ENCODE measurements at regions not wholly inside any gene's neighbourhood (a gene's known extent, or its start where the extent isn't known, plus 50 kb on each side); places are given as distances from the start of the nearest gene placed in this dataset.
A peak's percentile ranks its signal among the peaks of the same experiment; 100 is the strongest.
"Not testable (repeated sequence)": the region's sequence is repeated elsewhere in the genome, so short reads cannot be mapped to it uniquely, and the experiment has no call there.

GRCh38 chr15:22519213-22519612 lies 60.5 kb downstream of the GOLGA6L22 start:
- H3K4me3 ChIP-seq (ENCODE audit: low read length), result not testable (repeated sequence)

GRCh38 chr15:22526537-22526936 lies 67.8 kb downstream of the GOLGA6L22 start:
- H3K4me3 ChIP-seq (ENCODE audit: low read length), result not testable (repeated sequence)

DNA sequence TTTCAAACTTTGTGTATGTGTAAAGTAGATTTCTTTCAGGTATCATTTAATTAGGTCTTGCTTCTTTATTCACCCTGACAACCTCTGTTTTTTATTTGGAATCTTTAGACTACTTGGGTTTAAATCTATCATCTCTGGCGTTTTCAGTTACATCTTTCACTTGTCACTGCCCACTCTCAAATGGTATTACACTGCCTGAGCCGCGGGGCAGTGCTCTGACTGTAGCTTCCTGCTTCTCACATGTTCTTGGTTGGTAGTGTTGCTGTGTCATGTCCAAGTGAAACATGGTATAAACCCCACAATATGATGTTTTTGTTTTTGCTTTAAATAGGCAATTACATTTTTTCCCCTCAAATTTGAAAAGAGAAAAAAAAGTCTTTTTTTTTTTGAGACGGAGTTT lies 68.3 kb downstream of the GOLGA6L22 start:
- not testable (repeated sequence) for H3K4me3 ChIP-seq (ENCODE audit: low read length)

DNA sequence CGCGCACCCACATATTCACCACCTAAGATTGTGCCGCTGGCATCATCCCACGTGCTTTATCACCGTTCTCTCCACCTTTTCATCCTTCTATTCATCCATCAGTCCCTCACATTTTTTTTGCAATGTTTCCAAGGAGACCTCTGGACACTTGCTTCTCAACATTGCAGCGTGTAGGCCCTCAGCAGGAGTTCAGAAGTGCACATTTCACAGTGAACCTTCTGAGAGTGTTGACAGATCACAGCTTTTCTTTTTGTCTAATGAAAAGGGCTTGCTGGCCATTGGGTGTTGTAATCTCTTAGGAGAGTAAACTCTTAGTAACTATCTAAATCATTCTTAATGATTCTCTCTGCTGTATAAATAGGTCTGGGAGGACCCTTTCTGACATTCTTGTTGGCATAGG lies 70.5 kb downstream of the GOLGA6L22 start:
- H3K4me3 ChIP-seq (ENCODE audit: low read length), result not testable (repeated sequence)

GRCh38 chr15:22559701-22560100 lies 101.0 kb downstream of the GOLGA6L22 start:
- H3K4me3 ChIP-seq (ENCODE audit: low read length), result not testable (repeated sequence)

GRCh38 chr15:22561716-22562115 lies 103.0 kb downstream of the GOLGA6L22 start:
- H3K4me3 ChIP-seq (ENCODE audit: low read length), result not testable (repeated sequence)

DNA sequence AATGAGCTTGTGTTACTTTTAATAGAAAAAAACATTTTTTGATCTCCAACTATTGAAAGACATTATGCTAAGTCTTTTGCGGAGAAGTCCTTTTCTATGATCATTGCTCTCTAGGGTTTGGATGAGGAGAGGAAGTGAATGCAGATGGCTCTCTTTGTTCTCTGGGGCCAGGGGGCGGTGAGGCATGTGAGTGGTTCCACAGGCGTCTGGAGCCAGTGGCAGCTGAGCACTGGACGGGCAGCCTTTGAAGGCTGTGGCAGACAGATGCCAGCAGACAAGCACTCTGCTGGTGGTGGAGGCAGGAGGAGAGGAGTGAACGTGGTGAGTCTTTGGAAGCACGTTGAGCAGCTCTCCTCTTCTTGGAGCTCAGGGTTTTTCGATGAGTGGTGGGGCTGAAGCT lies 107.8 kb downstream of the GOLGA6L22 start:
- not testable (repeated sequence) for H3K4me3 ChIP-seq (ENCODE audit: low read length)

- H3K4me3 ChIP-seq (ENCODE audit: low read length), result not testable (repeated sequence)
Measured at GRCh38 chr15:22569486-22569885, 110.8 kb downstream of the GOLGA6L22 start.

DNA sequence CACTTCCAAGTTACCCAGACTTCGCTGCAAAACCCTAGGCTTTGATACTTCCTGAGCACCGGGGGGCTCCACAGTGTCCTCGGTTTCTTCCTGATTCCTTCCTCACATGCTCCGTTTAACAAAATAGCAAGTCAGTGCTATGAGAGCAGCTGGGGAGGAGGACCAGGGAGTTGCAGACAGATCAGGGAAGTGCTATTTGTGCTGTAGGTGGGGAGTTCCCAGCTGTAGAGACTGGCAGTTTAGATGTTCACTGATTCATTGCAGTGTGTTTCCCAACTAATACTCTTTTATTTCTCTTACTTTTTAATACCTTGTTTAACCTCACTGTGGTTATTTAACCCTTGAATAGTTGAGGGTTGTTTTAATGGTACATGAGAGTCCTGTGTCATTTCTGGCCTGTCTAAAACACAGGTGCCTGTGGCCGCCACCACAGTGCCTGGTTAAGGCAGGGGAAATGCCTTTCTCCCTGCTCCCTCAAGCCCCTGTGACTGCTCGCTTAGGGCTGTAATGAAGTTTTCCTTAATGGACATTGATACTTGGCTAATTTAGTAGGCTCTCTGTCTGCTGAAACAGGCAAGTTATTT lies 113.5 kb downstream of the GOLGA6L22 start:
- H3K4me3 ChIP-seq (ENCODE audit: low read length), result not testable (repeated sequence)

DNA sequence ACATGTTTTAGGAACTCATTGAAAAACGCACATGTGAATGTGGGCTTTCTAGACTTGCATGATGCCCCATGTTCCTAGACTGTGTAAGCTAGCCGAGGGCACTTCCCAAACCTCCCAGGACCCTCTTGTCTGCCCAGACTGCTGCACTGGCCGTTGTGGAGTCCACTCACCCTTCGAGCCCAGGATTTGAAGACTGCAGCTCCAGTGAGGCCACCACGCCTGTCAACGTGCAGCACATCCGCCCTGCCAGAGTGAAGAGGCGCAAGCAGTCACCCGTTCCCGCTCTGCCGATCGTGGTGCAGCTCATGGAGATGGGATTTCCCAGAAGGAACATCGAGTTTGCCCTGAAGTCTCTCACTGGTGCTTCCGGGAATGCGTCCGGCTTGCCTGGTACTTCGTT lies 114.1 kb downstream of the GOLGA6L22 start:
- H3K4me3 ChIP-seq (ENCODE audit: low read length), result not testable (repeated sequence)

GRCh38 chr15:22577828-22578227 lies 119.1 kb downstream of the GOLGA6L22 start:
- H3K4me3 ChIP-seq (ENCODE audit: low read length), result not testable (repeated sequence)

- H3K4me3 ChIP-seq (ENCODE audit: low read length), result not testable (repeated sequence)
Measured at GRCh38 chr15:22579213-22579612, 120.5 kb downstream of the GOLGA6L22 start.

DNA sequence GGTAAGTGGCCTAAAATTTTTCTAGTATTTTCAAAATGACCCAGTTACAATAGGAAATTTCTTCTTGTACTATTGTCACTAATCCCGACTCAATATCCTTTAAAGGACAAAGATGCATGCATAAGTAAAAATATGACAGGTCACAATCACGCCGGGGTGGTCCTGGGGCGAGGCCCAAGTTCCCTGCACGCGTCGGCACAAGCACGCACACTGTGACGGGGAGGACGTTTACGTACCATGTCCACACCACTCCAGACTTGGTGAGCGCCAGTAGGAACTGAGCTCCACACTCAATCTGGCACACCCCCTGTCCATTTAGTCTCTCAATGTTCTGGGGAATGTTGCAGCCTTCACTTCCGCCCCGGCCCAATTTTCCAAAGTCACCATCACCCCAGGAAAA lies 128.7 kb downstream of the GOLGA6L22 start:
- not testable (repeated sequence) for H3K4me3 ChIP-seq (ENCODE audit: low read length)

DNA sequence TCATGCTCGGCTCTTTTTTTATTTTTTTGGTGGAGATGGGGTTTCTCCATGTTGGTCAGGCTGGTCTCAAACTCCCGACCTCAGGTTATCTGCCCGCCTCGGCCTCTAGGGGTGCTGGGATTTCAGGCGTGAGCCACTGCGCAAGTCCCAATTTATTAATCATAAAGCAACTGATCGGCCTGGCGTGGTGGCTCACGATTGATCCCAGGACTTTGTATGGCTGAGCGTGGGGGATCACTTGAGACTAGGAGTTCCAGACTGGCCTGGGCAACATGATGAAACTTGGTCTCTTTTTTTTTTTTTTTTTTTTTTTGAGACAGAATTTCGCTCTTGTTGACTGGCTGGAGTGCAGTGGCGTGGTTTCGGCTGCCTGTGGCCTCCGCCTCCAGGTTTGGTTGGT lies 139.8 kb downstream of the GOLGA6L22 start:
- H3K4me3 ChIP-seq (ENCODE audit: low read length), result not testable (repeated sequence)

DNA sequence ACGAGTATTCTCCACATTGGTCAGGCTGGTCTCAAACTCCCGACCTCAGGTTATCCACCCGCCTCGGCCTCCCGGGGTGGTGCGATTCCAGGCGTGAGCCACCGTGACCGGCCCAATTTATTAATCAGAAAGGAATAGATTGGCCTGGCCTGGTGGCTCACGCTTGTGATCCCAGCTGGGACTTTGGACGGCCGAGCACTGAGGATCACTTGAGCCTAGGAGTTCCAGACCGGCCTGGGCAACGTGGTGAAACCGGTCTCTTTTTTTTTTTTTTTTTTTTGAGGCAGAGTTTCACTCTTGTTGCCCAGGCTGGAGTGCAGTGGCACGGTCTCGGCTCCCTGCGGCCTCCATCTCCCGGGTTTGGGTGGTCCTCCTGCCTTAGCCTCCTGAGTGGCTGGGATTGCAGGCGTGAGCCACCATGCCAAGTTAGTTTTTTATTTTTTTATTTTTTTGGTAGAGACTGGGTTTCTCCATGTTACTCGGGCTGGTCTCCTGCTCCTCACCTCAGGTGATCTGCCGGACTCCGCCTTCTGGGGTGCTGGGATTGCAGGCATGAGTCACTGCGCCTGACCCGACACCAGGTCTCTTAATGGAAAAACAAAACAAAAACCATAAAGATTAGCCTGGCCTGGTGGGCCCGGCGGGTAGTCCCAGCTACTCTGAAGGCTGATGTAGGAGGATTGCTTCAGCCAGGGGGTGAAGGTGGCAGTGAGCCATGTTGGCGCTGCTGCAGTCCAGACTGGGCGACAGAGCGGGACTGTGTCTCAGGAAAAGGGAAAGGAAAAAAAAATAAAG lies 141.0 kb downstream of the GOLGA6L22 start:
- not testable (repeated sequence) for H3K4me3 ChIP-seq (ENCODE audit: low read length)

DNA sequence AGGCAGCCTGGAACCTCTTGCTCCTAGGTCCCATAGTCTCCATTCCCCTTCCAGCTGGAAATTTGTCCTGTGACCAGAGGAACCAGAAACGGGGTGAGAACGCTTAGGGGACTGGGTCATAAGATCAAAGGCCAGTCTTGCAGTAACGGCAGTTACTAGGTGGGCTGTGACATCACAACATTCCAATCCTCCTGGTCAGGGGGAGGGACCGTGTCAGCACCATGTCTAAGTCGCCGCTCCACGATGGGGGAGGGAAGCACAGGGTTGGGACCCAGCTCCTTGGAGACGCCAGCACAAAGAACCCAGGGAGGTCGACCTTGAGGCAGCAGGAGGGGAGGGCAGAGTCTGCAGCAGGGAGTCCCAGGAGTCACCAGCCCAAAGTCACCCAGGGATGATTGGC lies 158.3 kb downstream of the GOLGA6L22 start:
- not testable (repeated sequence) for H3K4me3 ChIP-seq (ENCODE audit: low read length)

GRCh38 chr15:22631789-22632188 lies 154.7 kb upstream of the NIPA1 start:
- H3K4me3 ChIP-seq (ENCODE audit: low read length), result not testable (repeated sequence)

DNA sequence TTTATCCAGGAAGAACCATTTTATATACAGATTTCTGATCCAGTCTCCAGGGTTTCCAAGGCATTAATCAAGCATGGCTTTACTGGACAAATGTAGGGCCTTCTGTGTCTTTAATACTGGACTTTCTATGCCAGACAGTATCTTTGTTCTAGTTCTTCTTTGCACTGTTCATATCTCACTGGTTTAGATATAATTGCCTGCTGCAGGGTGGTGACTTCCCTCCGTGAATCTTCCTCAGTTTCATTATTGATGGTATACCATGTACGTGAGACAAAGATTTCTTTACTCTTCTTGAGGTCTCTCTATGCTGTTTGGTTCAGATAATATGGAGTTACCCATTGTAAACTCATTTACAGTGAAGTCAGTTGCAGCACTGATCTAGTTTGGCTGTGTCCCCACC lies 146.5 kb upstream of the NIPA1 start:
- H3K4me3 ChIP-seq (ENCODE audit: low read length), result not testable (repeated sequence)

GRCh38 chr15:22649458-22649857 lies 137.0 kb upstream of the NIPA1 start:
- H3K4me3 ChIP-seq (ENCODE audit: low read length), result not testable (repeated sequence)

- H3K4me3 ChIP-seq (ENCODE audit: low read length), result not testable (repeated sequence)
Measured at GRCh38 chr15:22651179-22651578, 135.3 kb upstream of the NIPA1 start.

GRCh38 chr15:22664294-22665058 lies 122.0 kb upstream of the NIPA1 start:
- H3K4me3 ChIP-seq (ENCODE audit: low read length), result peak overlapping the region; percentile 55

GRCh38 chr15:22665059-22665702 lies 121.3 kb upstream of the NIPA1 start:
- H3K4me3 ChIP-seq (ENCODE audit: low read length), result peak overlapping the region; percentile 55

All from GM08714 (cell line).